Amygdala (tissue), 56 donors: ENCODE measurements at regions not wholly inside any gene's neighbourhood (a gene's known extent, or its start where the extent isn't known, plus 50 kb on each side); places are given as distances from the start of the nearest gene placed in this dataset.

Experiments used
- DNase-seq, 56 donors: peaks; one replicate each; lab custom pipeline; 2025; lab: John Stamatoyannopoulos, UW

DNA sequence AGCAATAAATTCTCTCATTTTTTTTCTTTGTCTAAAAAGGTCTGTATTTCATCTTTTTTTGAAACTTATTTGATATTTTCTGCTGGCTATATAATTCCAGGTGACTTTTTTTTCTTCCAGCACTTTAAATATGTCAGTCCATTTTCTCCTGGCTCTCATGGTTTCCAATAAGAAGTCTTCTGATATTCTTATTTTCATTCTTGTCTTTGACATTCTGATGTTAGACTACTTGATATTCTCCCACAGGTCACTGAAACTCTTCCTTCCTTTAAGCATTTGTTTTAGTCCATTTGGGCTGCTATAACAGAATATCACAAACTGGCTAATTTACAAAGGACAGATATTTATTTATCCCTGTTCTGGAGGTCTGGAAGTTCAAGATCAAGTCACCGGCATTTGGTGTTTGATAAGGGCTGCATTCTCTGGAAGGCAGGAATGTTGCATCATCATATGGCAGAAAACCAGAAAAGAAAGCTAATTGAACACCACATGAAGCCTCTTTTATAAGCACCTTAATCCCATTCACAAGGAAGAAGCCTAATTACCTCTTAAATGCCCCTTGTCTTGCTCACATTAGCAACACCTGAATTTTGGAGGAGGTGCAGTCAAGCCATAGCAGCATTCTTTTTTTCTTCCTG is 242.1 kb upstream of the TNRC6C start:
- DNase-seq = no peak

GRCh38 chr17:77717941-77718668 is 240.4 kb upstream of the TNRC6C start:
- DNase-seq = no peak

DNA sequence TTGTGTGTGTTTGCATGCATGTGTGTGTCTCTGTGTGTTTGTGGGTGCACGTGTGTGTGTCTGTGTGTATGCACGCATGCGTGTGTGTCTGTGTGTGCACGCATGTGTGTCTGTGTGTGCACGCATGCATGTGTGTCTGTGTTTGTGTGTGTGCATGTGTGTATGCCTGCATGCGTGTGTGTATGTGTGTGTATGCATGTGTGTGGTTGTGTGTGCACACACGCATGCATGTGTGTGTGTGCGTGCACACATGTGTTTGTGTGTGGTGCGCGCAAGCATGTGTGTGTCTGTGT is 239.9 kb upstream of the TNRC6C start:
- DNase-seq = no peak

DNA sequence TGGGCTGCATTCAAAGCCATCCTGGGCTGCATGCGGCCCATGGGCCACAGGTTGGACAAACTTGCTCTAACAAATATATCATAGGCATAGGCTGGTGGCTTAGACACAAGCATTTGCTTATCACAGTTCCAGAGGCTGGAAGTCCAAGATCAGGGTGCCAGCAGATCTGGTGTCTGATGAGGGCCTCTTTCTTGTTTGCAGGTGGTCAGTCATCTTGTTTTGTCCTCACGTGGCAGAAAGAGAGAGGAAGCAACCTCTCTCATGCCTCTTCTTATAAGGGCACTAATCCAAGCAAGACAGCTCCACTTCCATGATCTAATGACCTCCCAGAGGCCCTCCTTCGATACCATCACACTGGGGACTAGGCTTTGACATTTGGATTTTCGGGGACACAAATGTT is 238.7 kb upstream of the TNRC6C start:
- DNase-seq = no peak

- no peak for DNase-seq
These were observed 237.3 kb upstream of the TNRC6C start for GRCh38 chr17:77720946-77721845.

GRCh38 chr17:77721846-77722160 is 236.7 kb upstream of the TNRC6C start:
- no peak for DNase-seq

- no peak for DNase-seq
These were observed 236.1 kb upstream of the TNRC6C start for GRCh38 chr17:77722366-77722765.

DNA sequence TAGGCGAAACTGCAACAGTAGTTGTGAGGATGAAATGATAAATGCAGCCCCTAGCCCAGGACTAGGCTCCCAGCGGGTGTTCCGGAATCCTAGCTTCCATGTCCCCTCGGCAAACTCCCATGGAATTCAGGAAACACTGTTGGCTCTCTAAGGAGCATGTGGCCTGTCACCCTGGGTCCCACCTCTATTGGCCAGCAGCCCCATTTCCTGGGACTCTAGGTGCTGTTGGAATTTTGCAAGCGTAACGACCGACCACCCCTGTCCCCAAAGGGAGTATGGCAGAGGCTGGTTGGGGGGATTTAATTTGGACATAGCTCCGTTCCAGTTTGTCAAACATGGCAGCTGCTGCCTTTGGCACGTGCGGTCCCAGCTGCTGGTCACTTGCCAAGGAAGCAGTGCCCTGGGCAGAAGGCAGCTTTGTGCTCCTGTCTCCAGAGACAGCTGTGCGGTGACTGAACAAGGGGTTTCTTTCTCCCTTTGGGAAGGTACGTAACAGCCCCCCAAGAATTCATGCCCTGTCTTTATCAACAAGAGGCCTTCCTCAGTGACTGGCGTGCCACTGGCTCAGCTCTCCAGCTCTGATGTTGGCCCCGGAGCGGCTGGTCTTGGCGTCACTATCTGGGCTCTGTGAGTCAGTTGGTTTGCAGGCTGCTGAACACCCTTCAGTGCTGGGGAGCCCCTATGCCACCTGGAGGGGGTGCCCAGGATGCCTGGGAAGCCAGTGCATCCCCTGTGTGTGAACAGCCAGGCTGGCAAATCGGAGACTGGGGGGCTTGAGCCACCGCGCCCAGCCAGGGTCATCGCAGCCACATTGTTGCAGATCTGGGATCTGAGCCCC is 235.2 kb upstream of the TNRC6C start:
- peak in 28 of 56 donors; percentile 11 to 73 (median 40) for DNase-seq

DNA sequence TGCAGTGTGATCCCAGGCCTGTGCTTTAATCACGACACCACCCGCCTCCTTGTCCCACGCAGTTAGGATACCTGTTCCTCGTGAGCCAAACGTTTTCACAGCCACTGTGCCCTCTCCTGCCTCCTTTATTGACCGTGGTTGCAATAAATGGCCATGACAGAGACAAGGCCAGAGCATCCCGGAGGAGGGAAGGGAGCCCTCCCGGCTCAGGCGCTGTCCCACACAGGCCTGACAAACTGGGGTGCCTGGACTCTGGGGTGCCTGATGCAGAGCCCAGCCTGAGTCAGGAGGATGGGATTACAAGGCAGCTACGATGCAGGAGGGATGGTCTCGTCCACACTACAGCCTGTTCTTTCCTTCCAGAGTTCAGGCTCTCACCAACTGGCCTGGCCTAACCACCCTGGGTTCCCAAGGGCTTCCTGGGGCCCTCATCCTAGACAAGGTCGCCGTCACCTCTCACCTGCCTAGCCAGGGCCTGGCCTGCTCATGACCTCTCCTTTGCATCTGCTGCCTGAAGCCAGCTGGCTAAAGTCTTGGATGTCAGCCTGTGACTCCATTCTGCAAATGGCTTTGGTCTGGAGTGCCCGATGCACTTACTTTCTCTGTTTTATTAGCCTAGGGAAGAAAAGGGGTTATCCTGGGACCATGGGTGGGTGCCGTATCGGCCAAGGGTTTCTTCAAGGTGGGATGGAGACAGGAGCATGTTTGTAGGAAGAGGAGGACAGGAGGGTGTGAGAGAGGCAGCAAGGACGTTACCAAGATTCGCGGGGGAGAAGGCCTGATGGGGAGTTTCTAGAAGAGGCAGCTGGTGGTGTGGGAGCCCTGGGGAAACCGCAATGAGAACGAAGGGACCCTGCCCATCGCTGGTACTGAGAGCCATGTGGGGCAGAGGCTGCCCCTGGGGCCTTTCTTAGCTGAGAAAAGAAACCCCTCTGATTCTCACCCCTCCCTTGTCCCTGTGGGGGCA is 234.3 kb upstream of the TNRC6C start:
- no peak for DNase-seq

DNA sequence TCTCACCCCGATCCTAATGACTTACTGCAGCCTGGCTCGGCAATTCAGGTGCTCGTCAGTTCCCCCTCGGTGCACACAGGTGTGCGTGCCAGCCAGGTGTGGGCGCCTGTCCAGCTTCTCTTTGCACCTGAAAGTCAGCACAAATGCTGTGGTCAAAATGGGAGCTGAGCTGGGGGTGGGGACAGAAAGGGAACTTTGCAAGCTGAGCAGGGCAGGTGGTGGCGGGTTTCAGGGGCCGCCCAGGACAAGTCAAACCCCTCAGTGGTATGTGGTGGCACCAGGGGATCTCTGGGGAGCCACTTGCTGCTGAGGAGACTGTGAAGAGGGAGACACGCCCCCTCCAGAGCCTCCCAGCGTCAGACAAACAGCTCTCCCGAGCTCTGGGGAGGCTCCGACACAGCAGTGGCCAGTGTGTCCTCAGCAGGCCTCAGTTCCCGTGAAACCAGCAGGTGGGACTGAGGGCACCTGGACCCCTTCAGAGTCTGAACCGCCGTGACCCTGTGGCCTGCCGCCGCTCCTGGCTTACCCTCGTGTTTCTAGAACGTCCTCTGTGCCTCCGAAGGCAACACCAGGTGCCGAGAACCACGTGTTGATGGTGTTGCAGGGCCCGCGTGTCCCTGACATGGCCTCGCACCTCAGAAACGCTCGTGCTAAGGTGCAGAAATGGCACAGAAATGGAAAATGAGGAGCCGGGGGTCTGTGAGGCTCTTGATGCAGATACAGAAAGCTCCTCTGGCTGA is 233.5 kb upstream of the TNRC6C start:
- DNase-seq = no peak

DNA sequence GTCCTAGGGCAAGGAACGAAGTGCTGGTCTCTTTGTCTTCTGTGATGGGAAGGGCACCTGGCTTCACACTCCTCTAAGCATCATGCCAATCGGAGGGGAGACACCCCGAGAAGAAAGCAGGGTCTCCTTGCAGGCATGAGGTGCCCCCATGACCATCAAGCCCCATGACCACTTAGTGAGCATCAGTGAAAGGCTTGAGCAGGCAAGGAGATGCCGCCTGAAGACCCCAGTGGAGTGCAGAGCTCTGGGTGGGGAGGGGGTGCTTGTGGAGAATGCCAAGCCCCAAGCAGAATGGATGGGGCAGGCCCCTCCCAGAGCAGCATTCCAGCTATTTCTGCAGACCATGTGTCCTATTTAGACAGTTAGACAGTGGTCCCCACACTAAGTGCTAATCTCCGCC is 232.7 kb upstream of the TNRC6C start:
- no peak for DNase-seq

GRCh38 chr17:77726549-77727006 is 231.9 kb upstream of the TNRC6C start:
- DNase-seq = no peak

DNA sequence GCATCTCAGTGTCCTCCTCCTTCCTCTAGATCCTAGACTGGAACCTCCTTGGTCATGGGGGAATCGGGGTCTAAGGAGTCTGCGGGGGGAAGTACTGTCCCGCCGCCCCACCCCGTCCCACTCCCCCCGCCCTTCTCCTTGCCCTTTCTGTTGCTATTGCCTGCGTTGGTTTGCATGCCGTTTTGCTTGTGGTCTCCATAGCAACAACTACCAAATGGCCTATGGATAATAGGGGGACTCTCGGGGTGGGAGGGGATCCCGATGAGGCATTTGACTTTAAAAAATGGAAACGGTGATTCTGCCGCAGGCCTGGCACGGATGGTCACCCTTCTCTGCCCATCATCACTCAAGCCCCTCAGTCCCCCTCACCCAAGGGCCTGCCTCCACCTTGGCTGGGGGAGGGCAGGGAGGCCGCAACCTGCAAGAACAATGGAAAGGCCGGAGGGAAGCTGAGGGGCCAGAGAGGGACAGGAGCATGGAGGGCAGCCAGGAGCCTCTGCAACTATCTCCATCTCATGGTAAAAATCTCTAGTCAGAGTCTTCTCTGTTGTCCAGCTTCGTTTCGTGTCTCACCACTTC is 231.4 kb upstream of the TNRC6C start:
- DNase-seq = no peak

DNA sequence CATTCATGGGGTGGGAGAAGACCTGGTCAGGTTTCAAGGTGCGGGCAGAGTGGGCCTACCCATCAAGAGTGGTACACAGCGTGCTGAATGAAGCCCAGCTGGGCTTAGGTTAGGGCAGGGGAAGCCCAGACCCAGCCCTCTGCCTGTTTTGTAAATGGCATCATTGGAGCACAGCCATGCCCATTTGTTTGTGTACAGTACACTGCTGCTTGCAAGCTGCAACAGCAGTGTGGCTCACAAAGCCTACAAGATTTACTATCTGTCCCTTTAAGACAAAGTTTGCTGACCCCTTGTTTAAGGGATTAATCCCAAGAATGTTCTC is 230.1 kb upstream of the TNRC6C start:
- no peak for DNase-seq

- no peak for DNase-seq
These were observed 229.6 kb upstream of the TNRC6C start for GRCh38 chr17:77728871-77729270.

DNA sequence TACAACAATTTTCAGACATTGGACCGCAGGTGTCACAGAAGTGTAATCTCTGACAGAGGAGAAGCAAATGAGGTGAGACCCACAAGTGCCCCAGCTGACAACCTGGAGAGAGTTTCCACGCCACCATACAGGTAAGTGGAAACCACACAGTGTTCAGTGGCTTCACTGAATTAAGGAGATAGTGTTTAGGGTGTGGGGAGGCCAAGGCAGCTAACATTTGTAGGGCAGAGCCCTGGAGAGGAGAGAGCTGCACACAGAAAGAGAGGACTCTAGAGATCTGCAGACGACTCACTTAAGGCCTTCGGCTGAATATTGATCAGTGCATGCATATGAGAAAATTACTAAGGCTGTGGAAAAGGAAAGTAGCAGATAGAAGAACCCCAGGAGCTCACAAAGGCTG is 228.9 kb upstream of the TNRC6C start:
- DNase-seq = no peak

GRCh38 chr17:77730376-77730775 is 228.1 kb upstream of the TNRC6C start:
- DNase-seq = no peak

- no peak for DNase-seq
These were observed 224.8 kb upstream of the TNRC6C start for GRCh38 chr17:77733576-77734296.
